Psoas muscle (tissue), 7 donors: ENCODE measurements at regions not wholly inside any gene's neighbourhood (a gene's known extent, or its start where the extent isn't known, plus 50 kb on each side); places are given as distances from the start of the nearest gene placed in this dataset.

Experiments used
- ATAC-seq, 4 donors: fragments of 200-7000 bp; cut with Tn5 transposase; one replicate each; pipeline ENCODE4 v1.9.1; 2020; ENCODE audit warnings: moderate library complexity in 3 of 4, mild to moderate bottlenecking in 2 of 4
- DNase-seq, 2 donors: peaks; one replicate each; pipeline ENCODE4 v3.0.0-alpha.2; 2020
- H3K27ac ChIP-seq: fragments of 200-600 bp; one replicate; pipeline ENCODE4 v1.8.0; 2022
- H3K27me3 ChIP-seq, 3 donors: fragments of 200-600 bp in 1 of 3; one replicate each; pipeline versions ENCODE4 v1.6.1 to v1.8.0; 2013 to 2022; ENCODE audit warnings: low read length in 2 of 3, mild to moderate bottlenecking in 2 of 3, moderate library complexity in 1 of 3; ENCODE audit not compliant: insufficient read depth in 3 of 3
- H3K36me3 ChIP-seq, 2 donors: fragments of 200-600 bp in 1 of 2; one replicate each; pipeline versions ENCODE4 v1.6.1 to v1.8.0; 2013 to 2022; ENCODE audit warnings: low read depth in 1 of 2, mild to moderate bottlenecking in 1 of 2, moderate library complexity in 1 of 2; ENCODE audit not compliant: insufficient read depth in 1 of 2
- H3K4me1 ChIP-seq: fragments of 200-600 bp; one replicate; pipeline ENCODE4 v1.8.0; 2022
- H3K4me3 ChIP-seq: fragments of 200-600 bp; one replicate; pipeline ENCODE4 v1.8.0; 2022; ENCODE audit warnings: mild to moderate bottlenecking
- H3K9me3 ChIP-seq: fragments of 200-600 bp; one replicate; pipeline ENCODE4 v1.8.0; 2022
- WGBS, 3 donors: extraction: QIAGEN DNeasy Blood & Tissue Kit; methylation state at CpG; one replicate each; pipeline versions ENCODE4 v1.1.6 to v1.1.7; 2013; 5-methylcytosine and 5-hydroxymethylcytosine counted together
- intact Hi-C, 2 donors: fragments of 100-400 bp; cut with DNase I; formaldehyde crosslinking; loops; one replicate each; pipeline versions ENCODE4 v1.11.0 to v1.14.2; 2022
- TF ChIP-seq, protein P1 (sequence below): fragments of 200-600 bp; IDR thresholded peaks from one replicate; pipeline ENCODE4 v1.8.0; 2022; ENCODE audit warnings: antibody characterized with exemption
- donor health status: healthy with polysubstance abuse.
- donor health status: DM: no; HTN: no; CAD: no; lungs with moderate emphysema.
- donor health status: Bipolar disorder and iron deficiency.
- donor health status: healthy.
- donor health status: DM: yes; HTN: yes; CAD: no.
- donor health status: DM: no; HTN: no; CAD: no.
- donor health status: DM: yes; HTN: yes; CAD: no.

GRCh38 chr3:79898907-79899306 lies 131.1 kb upstream of the ROBO1 start:
- H3K4me3 ChIP-seq, result no peak overlapping the region
- intact Hi-C loops, result no loop called here
- no peaks in the 10 kb centered on the region for H3K9me3 ChIP-seq
- 72 to 74% (median 73%) methylated on average over 4 of the region's 4 CpGs for WGBS, 3 donors
- no peaks in the 10 kb centered on the region for H3K27me3 ChIP-seq
- no peaks in the 10 kb centered on the region for H3K4me1 ChIP-seq
- DNase-seq, result no peak
- H3K36me3 ChIP-seq, result no peaks in the 10 kb centered on the region
- H3K27ac ChIP-seq, result no peak overlapping the region
- no peak for ATAC-seq
- TF ChIP-seq, protein P1, sequence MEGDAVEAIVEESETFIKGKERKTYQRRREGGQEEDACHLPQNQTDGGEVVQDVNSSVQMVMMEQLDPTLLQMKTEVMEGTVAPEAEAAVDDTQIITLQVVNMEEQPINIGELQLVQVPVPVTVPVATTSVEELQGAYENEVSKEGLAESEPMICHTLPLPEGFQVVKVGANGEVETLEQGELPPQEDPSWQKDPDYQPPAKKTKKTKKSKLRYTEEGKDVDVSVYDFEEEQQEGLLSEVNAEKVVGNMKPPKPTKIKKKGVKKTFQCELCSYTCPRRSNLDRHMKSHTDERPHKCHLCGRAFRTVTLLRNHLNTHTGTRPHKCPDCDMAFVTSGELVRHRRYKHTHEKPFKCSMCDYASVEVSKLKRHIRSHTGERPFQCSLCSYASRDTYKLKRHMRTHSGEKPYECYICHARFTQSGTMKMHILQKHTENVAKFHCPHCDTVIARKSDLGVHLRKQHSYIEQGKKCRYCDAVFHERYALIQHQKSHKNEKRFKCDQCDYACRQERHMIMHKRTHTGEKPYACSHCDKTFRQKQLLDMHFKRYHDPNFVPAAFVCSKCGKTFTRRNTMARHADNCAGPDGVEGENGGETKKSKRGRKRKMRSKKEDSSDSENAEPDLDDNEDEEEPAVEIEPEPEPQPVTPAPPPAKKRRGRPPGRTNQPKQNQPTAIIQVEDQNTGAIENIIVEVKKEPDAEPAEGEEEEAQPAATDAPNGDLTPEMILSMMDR, result no peak

DNA sequence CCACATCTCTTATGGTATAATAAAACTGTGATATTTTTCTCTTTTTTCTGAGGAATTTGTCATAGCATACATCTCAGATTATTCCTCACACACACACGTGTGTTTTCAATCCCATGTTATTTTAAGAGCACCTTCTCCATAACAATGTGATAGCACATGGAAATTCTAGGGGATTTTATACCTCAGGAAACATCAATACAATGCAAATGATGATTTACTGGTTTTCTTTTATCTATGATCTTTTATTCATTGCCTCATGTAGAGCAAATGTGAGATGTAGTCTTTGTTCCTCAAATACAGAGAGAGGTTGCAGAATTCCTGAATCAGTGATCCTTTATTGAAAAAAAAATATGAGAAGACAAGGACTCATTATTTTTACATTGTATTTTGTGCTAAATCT lies 128.3 kb upstream of the ROBO1 start:
- WGBS, 3 donors, result 32 to 36% (median 33%) methylated on average over 1 of the region's 1 CpG

GRCh38 chr3:79887213-79887612 lies 119.4 kb upstream of the ROBO1 start:
- Histone ChIP-seq H3K4me1 (no peaks in the 10 kb centered on the region), H3K27ac (no peak overlapping the region), H3K27me3 (no peaks in the 10 kb centered on the region), H3K4me3 (no peak overlapping the region), H3K36me3 (no peaks in the 10 kb centered on the region), H3K9me3 (no peaks in the 10 kb centered on the region)
- no peak for DNase-seq
- intact Hi-C loops, result no loop called here
- no peak for ATAC-seq
- 47 to 54% (median 52%) methylated on average over 2 of the region's 2 CpGs for WGBS, 3 donors
- TF ChIP-seq, protein P1, result no peak

More for the DNA sequence above, 128.3 kb upstream of the ROBO1 start:
- ATAC-seq, result no peak
- Histone ChIP-seq H3K36me3 (no peaks in the 10 kb centered on the region), H3K27ac (no peak overlapping the region), H3K9me3 (no peaks in the 10 kb centered on the region), H3K4me1 (no peaks in the 10 kb centered on the region), H3K27me3 (no peaks in the 10 kb centered on the region), H3K4me3 (no peak overlapping the region)
- TF ChIP-seq, protein P1, result no peak
- DNase-seq, result no peak
- intact Hi-C loops, result no loop called here

DNA sequence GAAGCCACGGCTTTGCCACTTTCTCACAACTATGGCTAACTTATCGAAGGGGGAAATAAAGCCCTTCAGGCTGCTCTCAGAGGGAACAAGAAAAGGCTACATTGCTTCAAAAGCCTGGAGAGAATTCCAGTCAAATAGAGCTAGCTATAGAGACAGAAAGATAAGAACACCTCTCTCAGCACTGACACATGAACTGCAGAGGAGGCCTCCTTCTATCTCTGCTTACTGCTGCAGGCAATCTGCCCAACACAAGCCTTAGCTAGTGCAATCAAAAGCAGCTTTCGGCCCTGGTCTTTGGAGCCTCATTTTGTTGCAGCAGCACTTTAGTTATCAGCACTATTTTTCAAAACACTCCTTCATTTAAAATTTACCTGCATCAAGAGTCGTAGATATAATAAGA lies 118.4 kb upstream of the ROBO1 start:
- WGBS, 3 donors, result 69 to 75% (median 72%) methylated on average over 4 of the region's 4 CpGs
- Histone ChIP-seq H3K36me3 (no peaks in the 10 kb centered on the region), H3K9me3 (no peaks in the 10 kb centered on the region), H3K4me3 (no peak overlapping the region), H3K27ac (no peak overlapping the region), H3K4me1 (no peaks in the 10 kb centered on the region), H3K27me3 (no peaks in the 10 kb centered on the region)
- TF ChIP-seq, protein P1, result no peak
- no peak for ATAC-seq
- no peak for DNase-seq
- intact Hi-C loops, result no loop called here

DNA sequence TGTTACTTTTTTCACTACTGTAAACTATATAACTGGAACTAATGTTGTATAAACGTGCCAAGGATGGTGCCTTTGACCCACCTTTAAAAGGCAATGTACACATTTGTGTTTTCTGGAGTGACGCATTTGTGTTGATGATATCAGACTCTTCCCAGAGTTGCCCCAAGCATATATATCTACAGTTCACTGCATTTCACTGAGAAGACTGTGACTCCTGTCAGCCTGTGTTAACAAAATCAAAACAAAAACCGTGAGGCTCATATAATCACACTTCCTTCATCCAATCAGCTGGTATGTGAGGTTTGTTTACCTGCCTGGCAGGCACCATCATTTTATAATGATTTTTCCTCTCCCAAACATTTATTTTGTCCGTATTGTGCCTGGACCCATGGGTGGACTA lies 117.6 kb upstream of the ROBO1 start:
- intact Hi-C loops, result no loop called here
- 55 to 60% (median 56%) methylated on average over 4 of the region's 4 CpGs for WGBS, 3 donors

More for the DNA sequence above, 117.6 kb upstream of the ROBO1 start:
- TF ChIP-seq, protein P1, result no peak
- H3K4me1 ChIP-seq, result no peaks in the 10 kb centered on the region
- no peak for ATAC-seq
- no peaks in the 10 kb centered on the region for H3K27me3 ChIP-seq
- no peaks in the 10 kb centered on the region for H3K36me3 ChIP-seq
- no peak overlapping the region for H3K4me3 ChIP-seq
- H3K27ac ChIP-seq, result no peak overlapping the region
- no peaks in the 10 kb centered on the region for H3K9me3 ChIP-seq
- DNase-seq, result no peak
